AG10803 (cell line): ENCODE measurements at regions not wholly inside any gene's neighbourhood (a gene's known extent, or its start where the extent isn't known, plus 50 kb on each side); places are given as distances from the start of the nearest gene placed in this dataset.

ENCODE experiments used
- DNase-seq: peaks from one replicate; pipeline ENCODE4 v3.0.0; 2010; ENCODE audit warnings: low read depth
- H3K4me3 ChIP-seq: 2 replicates; pipeline ENCODE4 v1.5.1; 2011; ENCODE audit warnings: mild to moderate bottlenecking, low read length, control low read depth
- TF ChIP-seq, protein P1 (sequence below): conservative IDR thresholded peaks from 2 replicates; pipeline ENCODE4 v1.5.1; 2011; ENCODE audit warnings: mild to moderate bottlenecking, low read length, control low read depth, inconsistent platforms

DNA sequence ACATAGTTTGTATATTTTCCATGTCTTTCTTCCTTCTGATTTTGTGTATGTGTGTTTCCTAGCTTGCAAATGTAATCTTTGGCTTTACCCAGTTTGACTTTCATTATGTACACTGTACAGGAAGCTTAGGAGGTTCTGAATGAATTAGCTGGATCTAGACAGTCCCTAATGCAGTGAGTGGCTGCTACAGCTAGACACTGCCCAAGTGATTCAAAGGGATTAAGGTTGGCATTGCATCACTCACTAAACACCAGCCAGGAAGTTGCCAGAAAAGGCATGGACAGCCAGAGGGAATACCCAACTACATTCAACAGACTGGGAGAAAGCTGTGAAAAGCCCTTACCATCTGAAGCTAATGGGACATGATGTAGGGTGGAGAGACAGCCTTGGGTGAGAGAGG is 316.0 kb upstream of the MEX3C start:
- H3K4me3 ChIP-seq = no peak overlapping the region
- TF ChIP-seq, protein P1, sequence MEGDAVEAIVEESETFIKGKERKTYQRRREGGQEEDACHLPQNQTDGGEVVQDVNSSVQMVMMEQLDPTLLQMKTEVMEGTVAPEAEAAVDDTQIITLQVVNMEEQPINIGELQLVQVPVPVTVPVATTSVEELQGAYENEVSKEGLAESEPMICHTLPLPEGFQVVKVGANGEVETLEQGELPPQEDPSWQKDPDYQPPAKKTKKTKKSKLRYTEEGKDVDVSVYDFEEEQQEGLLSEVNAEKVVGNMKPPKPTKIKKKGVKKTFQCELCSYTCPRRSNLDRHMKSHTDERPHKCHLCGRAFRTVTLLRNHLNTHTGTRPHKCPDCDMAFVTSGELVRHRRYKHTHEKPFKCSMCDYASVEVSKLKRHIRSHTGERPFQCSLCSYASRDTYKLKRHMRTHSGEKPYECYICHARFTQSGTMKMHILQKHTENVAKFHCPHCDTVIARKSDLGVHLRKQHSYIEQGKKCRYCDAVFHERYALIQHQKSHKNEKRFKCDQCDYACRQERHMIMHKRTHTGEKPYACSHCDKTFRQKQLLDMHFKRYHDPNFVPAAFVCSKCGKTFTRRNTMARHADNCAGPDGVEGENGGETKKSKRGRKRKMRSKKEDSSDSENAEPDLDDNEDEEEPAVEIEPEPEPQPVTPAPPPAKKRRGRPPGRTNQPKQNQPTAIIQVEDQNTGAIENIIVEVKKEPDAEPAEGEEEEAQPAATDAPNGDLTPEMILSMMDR = no peak
- no peak for DNase-seq

DNA sequence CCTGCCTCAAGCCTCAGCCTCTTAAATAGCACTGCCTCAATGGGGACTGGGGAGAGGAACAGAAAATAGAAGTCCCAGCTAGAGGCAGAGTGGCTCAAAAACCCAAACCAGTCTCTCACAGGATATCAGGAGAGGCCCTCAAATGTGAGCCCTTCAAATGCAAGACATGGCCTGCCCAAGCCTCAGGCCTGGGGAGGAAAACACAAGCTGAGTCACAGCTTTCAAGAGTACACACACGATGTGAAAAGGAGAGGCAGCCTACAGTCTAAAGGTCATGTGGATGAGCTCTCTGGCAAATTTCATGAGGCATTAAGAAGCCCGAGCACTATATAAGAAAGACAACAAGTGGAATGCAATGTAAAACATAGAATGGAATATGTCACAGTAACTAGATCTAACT is 316.6 kb upstream of the MEX3C start:
- DNase-seq = no peak
- no peak overlapping the region for H3K4me3 ChIP-seq
- TF ChIP-seq, protein P1 = no peak

DNA sequence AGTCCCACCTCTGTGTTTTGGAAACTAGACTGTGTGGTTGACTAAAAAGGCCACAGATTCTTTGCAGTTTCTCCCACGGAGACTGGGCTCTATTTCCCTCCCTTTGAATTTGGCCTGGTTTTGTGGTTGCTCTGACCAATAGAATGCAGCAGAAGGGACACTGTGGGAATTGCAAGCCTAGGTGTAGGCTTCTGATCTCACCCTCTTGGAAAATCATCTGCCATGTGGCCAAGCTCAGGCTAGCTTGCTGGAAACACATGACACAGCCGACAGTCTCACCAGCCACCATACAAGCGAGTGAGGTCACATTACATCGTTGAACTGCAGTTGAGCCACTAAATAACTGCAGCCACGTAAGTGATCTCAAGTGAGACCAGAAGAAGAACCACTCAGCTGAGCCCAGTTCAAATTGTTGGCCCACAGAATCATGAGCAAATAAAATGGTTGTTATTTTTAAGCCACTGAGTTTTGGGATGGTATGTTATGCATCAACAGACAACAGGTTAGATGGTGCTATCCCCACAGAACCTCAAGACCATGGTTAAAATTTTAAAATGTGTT is 319.1 kb upstream of the MEX3C start:
- DNase-seq = no peak
- H3K4me3 ChIP-seq = no peak overlapping the region
- TF ChIP-seq, protein P1 = no peak

DNA sequence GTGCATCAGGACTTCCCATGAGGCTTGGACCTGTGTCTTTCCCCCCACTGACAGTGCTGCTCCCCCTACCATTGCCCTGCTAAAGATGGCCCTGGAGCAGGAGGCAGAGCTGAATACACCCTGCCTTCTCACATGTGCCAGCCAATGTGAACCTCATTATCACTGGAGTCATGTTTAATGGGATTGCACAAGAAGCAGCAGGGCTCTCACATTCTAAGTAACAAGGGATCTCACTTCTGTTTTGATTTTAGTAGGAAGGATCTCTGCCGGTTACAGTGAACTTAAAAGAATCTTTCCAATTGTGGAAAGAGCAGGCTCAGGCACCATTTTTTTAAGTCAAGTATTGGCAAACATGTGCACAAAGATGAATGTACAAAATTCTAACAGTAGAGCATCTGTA is 322.1 kb upstream of the MEX3C start:
- H3K4me3 ChIP-seq = no peak overlapping the region
- no peak for DNase-seq
- TF ChIP-seq, protein P1 = no peak

DNA sequence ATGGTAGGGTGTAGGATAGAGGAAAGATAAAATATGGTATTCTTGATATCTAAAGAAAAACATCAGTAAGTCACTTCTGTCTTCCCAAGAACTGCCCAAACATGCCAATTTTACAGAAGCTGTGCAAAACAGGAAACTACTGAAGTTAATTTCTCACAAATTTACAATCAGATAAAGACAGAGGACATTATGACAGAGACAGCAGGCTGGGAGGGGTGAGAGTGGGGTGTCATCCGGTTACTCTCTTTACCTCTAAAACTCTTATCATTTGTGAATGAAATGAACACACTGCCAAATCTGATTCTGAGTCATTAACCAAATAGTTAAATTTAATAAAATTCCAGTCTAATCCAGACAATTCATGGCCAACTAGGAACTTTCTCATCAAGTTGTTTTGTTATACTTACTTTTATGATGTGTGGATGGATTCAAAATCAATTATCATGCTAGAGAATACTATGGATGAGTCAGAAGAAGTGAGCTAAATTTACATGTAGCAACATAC is 323.2 kb upstream of the MEX3C start:
- TF ChIP-seq, protein P1 = no peak
- no peak overlapping the region for H3K4me3 ChIP-seq
- DNase-seq = no peak

DNA sequence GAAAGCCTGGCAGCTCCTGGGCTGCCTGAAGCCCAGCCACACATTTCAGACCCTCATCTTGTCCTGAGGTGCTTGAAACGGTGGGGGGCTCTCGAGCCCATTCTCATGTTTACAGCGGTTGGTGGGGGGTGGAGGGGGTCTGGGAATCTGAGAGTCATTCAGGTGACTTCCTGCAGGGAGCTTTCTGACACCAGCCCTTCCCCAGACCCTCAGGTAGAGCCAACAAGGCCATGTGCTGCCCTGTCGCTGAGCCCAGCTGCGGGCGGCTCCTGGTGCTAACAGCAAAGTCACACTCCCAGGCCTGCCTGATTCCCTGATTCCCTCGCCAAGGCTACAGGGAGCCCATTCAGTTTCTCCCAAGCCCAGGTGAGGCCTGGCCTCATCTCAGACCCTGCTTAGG is 324.9 kb upstream of the MEX3C start:
- DNase-seq = no peak
- TF ChIP-seq, protein P1 = no peak

DNA sequence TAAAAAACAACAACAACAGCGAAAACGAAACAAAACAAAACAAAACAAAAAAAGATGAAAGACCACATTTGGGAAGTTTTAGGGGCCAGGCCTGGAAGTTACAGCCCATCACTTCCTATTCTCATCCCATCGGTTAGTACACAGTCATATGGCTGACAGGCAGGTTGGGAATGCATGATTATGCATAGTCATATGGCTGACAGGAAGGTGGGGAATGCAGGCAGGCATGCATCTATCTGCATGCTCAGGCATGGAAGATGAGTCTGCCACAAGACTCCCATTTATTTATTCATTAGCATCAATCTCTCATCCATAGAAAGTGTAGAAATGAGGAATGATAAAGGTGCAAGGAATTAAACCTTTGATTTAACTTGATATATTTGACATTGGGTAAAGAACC is 325.3 kb upstream of the MEX3C start:
- no peak overlapping the region for H3K4me3 ChIP-seq

More for the DNA sequence above, 324.9 kb upstream of the MEX3C start:
- no peak overlapping the region for H3K4me3 ChIP-seq

More for the DNA sequence above, 325.3 kb upstream of the MEX3C start:
- DNase-seq = no peak
- TF ChIP-seq, protein P1 = no peak
